SK-N-DZ (cell line): ENCODE measurements at regions not wholly inside any gene's neighbourhood (a gene's known extent, or its start where the extent isn't known, plus 50 kb on each side); places are given as distances from the start of the nearest gene placed in this dataset.

Source experiments
- DNase-seq: peaks from one replicate; pipeline ENCODE4 v3.0.0-alpha.2; 2015; ENCODE audit warnings: low spot score

GRCh38 chr16:85453194-85453678 lies 159.9 kb upstream of the GSE1 start:
- no peak for DNase-seq

- no peak for DNase-seq
Measured at GRCh38 chr16:85453703-85454102, 159.4 kb upstream of the GSE1 start.

GRCh38 chr16:85454171-85454872 lies 158.8 kb upstream of the GSE1 start:
- DNase-seq = no peak

GRCh38 chr16:85455534-85455933 lies 157.6 kb upstream of the GSE1 start:
- DNase-seq = no peak

- no peak for DNase-seq
Measured at GRCh38 chr16:85457366-85457765, 155.8 kb upstream of the GSE1 start.

- no peak for DNase-seq
Measured at GRCh38 chr16:85458968-85459367, 154.2 kb upstream of the GSE1 start.

GRCh38 chr16:85459529-85460251 lies 153.4 kb upstream of the GSE1 start:
- no peak for DNase-seq

- peak; percentile 81 for DNase-seq
Measured at GRCh38 chr16:85460252-85461021, 152.7 kb upstream of the GSE1 start.

GRCh38 chr16:85461022-85461813 lies 151.9 kb upstream of the GSE1 start:
- DNase-seq = peak; percentile 76

GRCh38 chr16:85461814-85462713 lies 151.1 kb upstream of the GSE1 start:
- DNase-seq = peak; percentile 88

GRCh38 chr16:85462714-85463611 lies 150.2 kb upstream of the GSE1 start:
- no peak for DNase-seq

GRCh38 chr16:85463672-85464382 lies 149.3 kb upstream of the GSE1 start:
- no peak for DNase-seq

GRCh38 chr16:85464383-85465305 lies 148.5 kb upstream of the GSE1 start:
- no peak for DNase-seq

- DNase-seq = no peak
Measured at GRCh38 chr16:85465328-85466303, 147.5 kb upstream of the GSE1 start.

- no peak for DNase-seq
Measured at GRCh38 chr16:85466304-85466700, 146.8 kb upstream of the GSE1 start.

- DNase-seq = no peak
Measured at GRCh38 chr16:85466989-85467388, 146.1 kb upstream of the GSE1 start.
